ENCODE measurements at regions not wholly inside any gene's neighbourhood (a gene's known extent, or its start where the extent isn't known, plus 50 kb on each side); places are given as distances from the start of the nearest gene placed in this dataset.

- DNase-seq (ENCODE audit: low read depth, low spot score) = no peak
- Histone ChIP-seq H3K79me2 (ENCODE audit: control insufficient read depth, insufficient read depth, low read length) (no peaks in the 10 kb centered on the region), H2AFZ (ENCODE audit: control insufficient read depth, low read length) (peak overlapping the region; percentile 17), H3K4me1 (ENCODE audit: control insufficient read depth, extremely low read depth, insufficient read depth, low read length) (peaks cover 15% of the 10 kb centered on the region), H3K36me3 (ENCODE audit: control insufficient read depth in 2 of 2, extremely low read depth in 1 of 2, insufficient read depth in 2 of 2, low read length in 2 of 2) (no peaks in the 10 kb centered on the region), H3K4me3 (ENCODE audit: control insufficient read depth in 2 of 3, extremely low read depth in 1 of 3, insufficient read depth in 2 of 3, low read depth in 1 of 3, low read length in 3 of 3) (no peak overlapping the region), H3K4me2 (ENCODE audit: control insufficient read depth, extremely low read depth, insufficient read depth, low read depth, low read length) (no peak overlapping the region), H4K20me1 (ENCODE audit: control insufficient read depth, extremely low read depth, insufficient read depth, low read length) (no peaks in the 10 kb centered on the region), H3K9me3 (ENCODE audit: control insufficient read depth, low read depth, low read length) (peaks cover 9% of the 10 kb centered on the region), H3K9ac (ENCODE audit: control insufficient read depth, extremely low read depth, insufficient read depth, low read length) (no peak overlapping the region), H3K27me3 (ENCODE audit: control insufficient read depth, extremely low read depth, insufficient read depth, low read length) (no peaks in the 10 kb centered on the region), H3K9me1 (ENCODE audit: control insufficient read depth, extremely low read depth, insufficient read depth, low read length) (no peaks in the 10 kb centered on the region), H3K27ac (ENCODE audit: control insufficient read depth, insufficient read depth, low read length) (peak overlapping the region; percentile 59)
- dilution Hi-C loops (cut with MboI; ENCODE audit: extremely low pct_ligation_motif_present, low sequenced_read_pairs) = no loop called here
- TF ChIP-seq, protein P1, sequence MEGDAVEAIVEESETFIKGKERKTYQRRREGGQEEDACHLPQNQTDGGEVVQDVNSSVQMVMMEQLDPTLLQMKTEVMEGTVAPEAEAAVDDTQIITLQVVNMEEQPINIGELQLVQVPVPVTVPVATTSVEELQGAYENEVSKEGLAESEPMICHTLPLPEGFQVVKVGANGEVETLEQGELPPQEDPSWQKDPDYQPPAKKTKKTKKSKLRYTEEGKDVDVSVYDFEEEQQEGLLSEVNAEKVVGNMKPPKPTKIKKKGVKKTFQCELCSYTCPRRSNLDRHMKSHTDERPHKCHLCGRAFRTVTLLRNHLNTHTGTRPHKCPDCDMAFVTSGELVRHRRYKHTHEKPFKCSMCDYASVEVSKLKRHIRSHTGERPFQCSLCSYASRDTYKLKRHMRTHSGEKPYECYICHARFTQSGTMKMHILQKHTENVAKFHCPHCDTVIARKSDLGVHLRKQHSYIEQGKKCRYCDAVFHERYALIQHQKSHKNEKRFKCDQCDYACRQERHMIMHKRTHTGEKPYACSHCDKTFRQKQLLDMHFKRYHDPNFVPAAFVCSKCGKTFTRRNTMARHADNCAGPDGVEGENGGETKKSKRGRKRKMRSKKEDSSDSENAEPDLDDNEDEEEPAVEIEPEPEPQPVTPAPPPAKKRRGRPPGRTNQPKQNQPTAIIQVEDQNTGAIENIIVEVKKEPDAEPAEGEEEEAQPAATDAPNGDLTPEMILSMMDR (optimal IDR thresholded peaks at IDR 0.05 in 1 of 3, IDR thresholded peaks at IDR 0.05 in 1 of 3, conservative IDR thresholded peaks at IDR 0.05 in 1 of 3; ENCODE audit: extremely low read depth in 1 of 3, insufficient read depth in 2 of 3, low read length in 3 of 3) = no peak
- TF ChIP-seq EZH2 (IDR thresholded peaks at IDR 0.05; ENCODE audit: low read length) = no peak
- peak; percentile 60 for FAIRE-seq
These were observed 140.5 kb downstream of the NDFIP2 start for GRCh38 chr13:79621449-79621848.

DNA sequence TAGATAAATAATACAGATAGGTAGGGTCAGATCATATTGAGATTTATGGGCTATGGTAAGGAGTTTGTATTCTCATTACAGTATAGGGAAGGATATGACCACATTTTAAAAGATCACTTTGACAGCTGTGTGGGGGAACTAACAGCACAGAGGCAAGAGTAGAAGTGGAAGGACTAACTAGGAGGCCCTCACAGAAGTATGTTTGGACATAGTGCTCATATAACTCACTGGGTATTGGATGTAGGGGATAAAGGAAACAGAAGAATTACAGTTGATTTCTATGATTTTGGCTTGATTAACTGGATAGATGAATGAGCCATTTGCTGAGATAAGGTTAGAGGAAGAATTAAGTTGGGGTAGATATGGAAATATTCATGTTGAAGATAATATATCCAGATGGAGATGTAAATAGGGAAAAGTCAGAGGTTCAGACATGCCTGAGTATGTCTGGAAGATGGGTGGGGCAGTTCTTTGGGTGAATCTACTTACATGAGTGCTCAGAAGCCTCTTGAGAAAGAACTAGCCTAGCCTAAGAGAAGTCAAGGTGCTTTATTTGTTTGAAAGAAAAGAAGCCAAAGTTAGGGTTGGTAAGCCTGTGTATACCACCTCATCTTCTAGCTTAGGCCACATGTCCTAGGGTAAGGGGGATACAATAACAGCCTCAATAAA lies 133.4 kb downstream of the NDFIP2 start:
- Histone ChIP-seq H3K9me1 (ENCODE audit: control insufficient read depth, extremely low read depth, insufficient read depth, low read length) (no peaks in the 10 kb centered on the region), H3K36me3 (ENCODE audit: control insufficient read depth in 2 of 2, extremely low read depth in 1 of 2, insufficient read depth in 2 of 2, low read length in 2 of 2) (peaks cover 0 to 1% of the 10 kb centered on the region in 2 experiments), H3K79me2 (ENCODE audit: control insufficient read depth, insufficient read depth, low read length) (no peaks in the 10 kb centered on the region), H3K9me3 (ENCODE audit: control insufficient read depth, low read depth, low read length) (peaks cover 6% of the 10 kb centered on the region), H3K27me3 (ENCODE audit: control insufficient read depth, extremely low read depth, insufficient read depth, low read length) (no peaks in the 10 kb centered on the region), H3K4me2 (ENCODE audit: control insufficient read depth, extremely low read depth, insufficient read depth, low read depth, low read length) (no peak overlapping the region), H2AFZ (ENCODE audit: control insufficient read depth, low read length) (peak overlapping the region; percentile 61), H4K20me1 (ENCODE audit: control insufficient read depth, extremely low read depth, insufficient read depth, low read length) (no peaks in the 10 kb centered on the region), H3K4me1 (ENCODE audit: control insufficient read depth, extremely low read depth, insufficient read depth, low read length) (peaks cover 11% of the 10 kb centered on the region), H3K9ac (ENCODE audit: control insufficient read depth, extremely low read depth, insufficient read depth, low read length) (no peak overlapping the region), H3K27ac (ENCODE audit: control insufficient read depth, insufficient read depth, low read length) (no peak overlapping the region), H3K4me3 (ENCODE audit: control insufficient read depth in 2 of 3, extremely low read depth in 1 of 3, insufficient read depth in 2 of 3, low read depth in 1 of 3, low read length in 3 of 3) (no peak overlapping the region)
- dilution Hi-C loops (cut with MboI; ENCODE audit: extremely low pct_ligation_motif_present, low sequenced_read_pairs) = no loop called here
- DNase-seq (ENCODE audit: low read depth, low spot score) (no peak), FAIRE-seq (peak; percentile 85)
- TF ChIP-seq, protein P1 (optimal IDR thresholded peaks at IDR 0.05 in 1 of 3, IDR thresholded peaks at IDR 0.05 in 1 of 3, conservative IDR thresholded peaks at IDR 0.05 in 1 of 3; ENCODE audit: extremely low read depth in 1 of 3, insufficient read depth in 2 of 3, low read length in 3 of 3) = no peak

All from keratinocyte (primary cell).